ENCODE measurements at regions not wholly inside any gene's neighbourhood (a gene's known extent, or its start where the extent isn't known, plus 50 kb on each side); places are given as distances from the start of the nearest gene placed in this dataset.

GRCh38 chr1:29762635-29763034 lies 526.3 kb downstream of the PTPRU start:
- BruUV-seq (replicated peaks) = no TSS peak
- no peak for DNase-seq (ENCODE audit: low read depth, low spot score)
- ChIA-PET SMC1A (ENCODE audit: uncharacterized antibody, unreplicated experiment) (no interaction called here), RAD21 (ENCODE audit: unreplicated experiment) (no interaction called here), CTCF (no interaction called here), POLR2A (no interaction called here)
- in situ Hi-C loops (cut with MboI) = no loop called here
- H3K4me2 ChIP-seq (ENCODE audit: control insufficient read depth, insufficient read depth) = no peak overlapping the region
- no peaks in the 10 kb centered on the region; a peak in 1 of 4 replicates for H3K27me3 ChIP-seq (replicated peaks in 1 of 2; ENCODE audit: control insufficient read depth in 2 of 2, insufficient read depth in 2 of 2, low read length in 1 of 2)
- H3K9ac ChIP-seq (ENCODE audit: control insufficient read depth, insufficient read depth, low read length) = no peak overlapping the region
- no peak overlapping the region for H3K27ac ChIP-seq (ENCODE audit: control insufficient read depth, insufficient read depth)
- H3K9me3 ChIP-seq (replicated peaks; ENCODE audit: control insufficient read depth, insufficient read depth, low read length) = no peaks in the 10 kb centered on the region
- intact Hi-C loops (cut with micrococcal nuclease; ENCODE audit: unreplicated experiment) = no loop called here
- H3K36me3 ChIP-seq (ENCODE audit: control insufficient read depth in 2 of 2, insufficient read depth in 2 of 2, low read length in 1 of 2) = no peaks in the 10 kb centered on the region
- no peak for ATAC-seq
- FAIRE-seq = no peak
- no peak overlapping the region for H2AFZ ChIP-seq (ENCODE audit: control insufficient read depth, low read depth, low read length)
- no peaks in the 10 kb centered on the region for H3K79me2 ChIP-seq (ENCODE audit: control insufficient read depth, insufficient read depth, low read length)
- H3K4me3 ChIP-seq = no peak overlapping the region
- H4K20me1 ChIP-seq (ENCODE audit: control insufficient read depth, insufficient read depth) = no peaks in the 10 kb centered on the region
- WGBS (ENCODE audit: insufficient coverage, insufficient replicate concordance, low lambda C conversion rate, missing lambda C conversion rate) = 0% methylated on average over 3 of the region's 3 CpGs
- no peaks in the 10 kb centered on the region for H3K4me1 ChIP-seq (ENCODE audit: control insufficient read depth, insufficient read depth, low read length)
- no peak for TF ChIP-seq BRCA1 (IDR thresholded peaks at IDR 0.05; ENCODE audit: low read depth, low read length)
- TF ChIP-seq SUZ12 (IDR thresholded peaks at IDR 0.05; ENCODE audit: unreplicated experiment) = no peak
- TF ChIP-seq SUPT20H (IDR thresholded peaks at IDR 0.05; ENCODE audit: borderline replicate concordance, control insufficient read depth, low read depth, low read length) = no peak
- no peak for TF ChIP-seq YBX1 (IDR thresholded peaks at IDR 0.05)
- no peak for TF ChIP-seq GATAD2B (conservative IDR thresholded peaks at IDR 0.05; ENCODE audit: low read depth)
- TF ChIP-seq E2F4 (IDR thresholded peaks at IDR 0.05; ENCODE audit: low read depth, low read length) = no peak
- TF ChIP-seq MYC (IDR thresholded peaks at IDR 0.05; ENCODE audit: insufficient read depth, insufficient read length, insufficient replicate concordance, low read length, severe bottlenecking) = no peak
- no peak for TF ChIP-seq NFYB (IDR thresholded peaks at IDR 0.05; ENCODE audit: insufficient read depth, low read depth, low read length)
- TF ChIP-seq ZNF687 (IDR thresholded peaks at IDR 0.05) = no peak
- TF ChIP-seq, protein P1, sequence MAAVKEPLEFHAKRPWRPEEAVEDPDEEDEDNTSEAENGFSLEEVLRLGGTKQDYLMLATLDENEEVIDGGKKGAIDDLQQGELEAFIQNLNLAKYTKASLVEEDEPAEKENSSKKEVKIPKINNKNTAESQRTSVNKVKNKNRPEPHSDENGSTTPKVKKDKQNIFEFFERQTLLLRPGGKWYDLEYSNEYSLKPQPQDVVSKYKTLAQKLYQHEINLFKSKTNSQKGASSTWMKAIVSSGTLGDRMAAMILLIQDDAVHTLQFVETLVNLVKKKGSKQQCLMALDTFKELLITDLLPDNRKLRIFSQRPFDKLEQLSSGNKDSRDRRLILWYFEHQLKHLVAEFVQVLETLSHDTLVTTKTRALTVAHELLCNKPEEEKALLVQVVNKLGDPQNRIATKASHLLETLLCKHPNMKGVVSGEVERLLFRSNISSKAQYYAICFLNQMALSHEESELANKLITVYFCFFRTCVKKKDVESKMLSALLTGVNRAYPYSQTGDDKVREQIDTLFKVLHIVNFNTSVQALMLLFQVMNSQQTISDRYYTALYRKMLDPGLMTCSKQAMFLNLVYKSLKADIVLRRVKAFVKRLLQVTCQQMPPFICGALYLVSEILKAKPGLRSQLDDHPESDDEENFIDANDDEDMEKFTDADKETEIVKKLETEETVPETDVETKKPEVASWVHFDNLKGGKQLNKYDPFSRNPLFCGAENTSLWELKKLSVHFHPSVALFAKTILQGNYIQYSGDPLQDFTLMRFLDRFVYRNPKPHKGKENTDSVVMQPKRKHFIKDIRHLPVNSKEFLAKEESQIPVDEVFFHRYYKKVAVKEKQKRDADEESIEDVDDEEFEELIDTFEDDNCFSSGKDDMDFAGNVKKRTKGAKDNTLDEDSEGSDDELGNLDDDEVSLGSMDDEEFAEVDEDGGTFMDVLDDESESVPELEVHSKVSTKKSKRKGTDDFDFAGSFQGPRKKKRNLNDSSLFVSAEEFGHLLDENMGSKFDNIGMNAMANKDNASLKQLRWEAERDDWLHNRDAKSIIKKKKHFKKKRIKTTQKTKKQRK (IDR thresholded peaks at IDR 0.05; ENCODE audit: low read depth, low read length) = no peak
- TF ChIP-seq, protein P2, sequence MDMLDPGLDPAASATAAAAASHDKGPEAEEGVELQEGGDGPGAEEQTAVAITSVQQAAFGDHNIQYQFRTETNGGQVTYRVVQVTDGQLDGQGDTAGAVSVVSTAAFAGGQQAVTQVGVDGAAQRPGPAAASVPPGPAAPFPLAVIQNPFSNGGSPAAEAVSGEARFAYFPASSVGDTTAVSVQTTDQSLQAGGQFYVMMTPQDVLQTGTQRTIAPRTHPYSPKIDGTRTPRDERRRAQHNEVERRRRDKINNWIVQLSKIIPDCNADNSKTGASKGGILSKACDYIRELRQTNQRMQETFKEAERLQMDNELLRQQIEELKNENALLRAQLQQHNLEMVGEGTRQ (IDR thresholded peaks at IDR 0.05; ENCODE audit: borderline replicate concordance, low read depth, low read length) = no peak
- no peak for TF ChIP-seq RCOR1 (conservative IDR thresholded peaks at IDR 0.05; ENCODE audit: low read depth, low read length)
- TF ChIP-seq CHD2 (IDR thresholded peaks at IDR 0.05; ENCODE audit: borderline replicate concordance, low read depth, low read length) = no peak
- TF ChIP-seq IKZF1 (conservative IDR thresholded peaks at IDR 0.05) = no peak
- no peak for TF ChIP-seq SMARCA5 (IDR thresholded peaks at IDR 0.05)
- no peak for TF ChIP-seq NFYA (IDR thresholded peaks at IDR 0.05; ENCODE audit: borderline replicate concordance, low read depth, low read length)
- TF ChIP-seq ZNF274 (IDR thresholded peaks at IDR 0.05; ENCODE audit: insufficient read depth, insufficient read length) = no peak
